AG04449 (cell line): ENCODE measurements at regions not wholly inside any gene's neighbourhood (a gene's known extent, or its start where the extent isn't known, plus 50 kb on each side); places are given as distances from the start of the nearest gene placed in this dataset.

ENCODE experiments used
- CTCF ChIA-PET: fragments of 350-600 bp; formaldehyde crosslinking; extraction: SDS; loops from one replicate; lab custom pipeline; 2021; ENCODE audit warnings: antibody characterized with exemption; lab: Yijun Ruan, JAX
- POLR2A ChIA-PET: fragments of 400-600, 350-600 bp; formaldehyde crosslinking; extraction: SDS; loops from one replicate; lab custom pipeline; 2020; ENCODE audit warnings: antibody characterized with exemption, inconsistent platforms; lab: Yijun Ruan, JAX
- DNase-seq: peaks from one replicate; pipeline ENCODE4 v3.0.0-alpha.2; 2010; ENCODE audit warnings: low read depth, low spot score
- H3K4me3 ChIP-seq: 2 replicates; pipeline ENCODE4 v1.5.1; 2011; ENCODE audit warnings: low read depth, mild to moderate bottlenecking, control low read depth, low read length
- CTCF ChIP-seq: IDR thresholded peaks from one replicate; pipeline ENCODE4 v1.5.1; 2011; ENCODE audit warnings: mild to moderate bottlenecking, moderate library complexity, low read length, control low read depth, inconsistent platforms; ENCODE audit not compliant: insufficient read depth; ENCODE audit errors: missing control alignments

- ChIA-PET POLR2A (no interaction called here), CTCF (no interaction called here)
- no peak for TF ChIP-seq CTCF
- no peak for DNase-seq
- no peak overlapping the region for H3K4me3 ChIP-seq
These were observed 148.8 kb upstream of the NDN start for GRCh38 chr15:23835953-23836352.

GRCh38 chr15:23839893-23840474 lies 152.9 kb upstream of the NDN start:
- POLR2A ChIA-PET, result no interaction called here
- CTCF ChIA-PET, result no interaction called here
- no peak for TF ChIP-seq CTCF
- H3K4me3 ChIP-seq, result no peak overlapping the region
- no peak for DNase-seq

DNA sequence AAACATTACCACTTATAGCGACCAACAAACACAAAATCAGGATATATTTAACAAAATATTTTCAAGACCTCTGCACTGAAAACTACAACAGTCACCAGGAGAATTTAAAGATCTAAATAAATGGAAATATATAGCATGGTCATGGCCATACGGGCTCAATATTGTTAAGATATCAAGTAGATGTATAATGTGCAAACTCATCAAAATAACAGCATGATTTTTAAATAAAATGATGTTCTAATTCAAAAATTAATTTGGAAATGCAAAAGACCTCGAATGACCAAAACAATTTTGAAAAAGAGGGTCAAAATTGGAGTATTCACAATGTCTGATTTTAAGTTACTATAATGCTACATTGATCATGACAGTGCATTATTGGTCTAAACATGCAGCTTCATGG lies 159.1 kb upstream of the NDN start:
- POLR2A ChIA-PET, result no interaction called here
- TF ChIP-seq CTCF, result no peak
- DNase-seq, result no peak
- H3K4me3 ChIP-seq, result no peak overlapping the region
- CTCF ChIA-PET, result no interaction called here

DNA sequence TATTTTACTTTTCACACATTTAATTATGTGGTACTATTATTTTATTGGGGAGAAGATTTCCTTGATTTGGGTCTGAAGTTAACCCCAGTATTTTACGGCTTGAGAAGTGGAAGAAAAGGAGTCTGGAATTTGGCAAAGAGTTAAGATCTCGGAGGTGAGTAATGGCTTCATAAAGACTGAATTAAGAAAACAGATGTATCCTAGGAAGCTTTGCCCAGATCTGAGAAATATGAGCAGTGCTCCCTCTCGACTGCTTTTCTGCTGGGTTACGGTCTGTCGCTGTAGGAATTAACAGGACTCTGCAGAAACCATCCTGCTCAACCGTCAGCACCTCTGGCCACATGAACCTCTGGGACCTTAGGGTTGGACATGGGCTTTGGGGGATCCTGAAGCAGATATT lies 163.6 kb upstream of the NDN start:
- TF ChIP-seq CTCF, result no peak
- POLR2A ChIA-PET, result no interaction called here
- no peak for DNase-seq
- no peak overlapping the region for H3K4me3 ChIP-seq
- CTCF ChIA-PET, result no interaction called here

- H3K4me3 ChIP-seq, result no peak overlapping the region
- ChIA-PET POLR2A (no interaction called here), CTCF (no interaction called here)
- DNase-seq, result no peak
- TF ChIP-seq CTCF, result no peak
These were observed 164.8 kb upstream of the NDN start for GRCh38 chr15:23851921-23852320.

GRCh38 chr15:23853286-23853685 lies 166.2 kb upstream of the NDN start:
- ChIA-PET POLR2A (no interaction called here), CTCF (no interaction called here)
- H3K4me3 ChIP-seq, result no peak overlapping the region
- no peak for TF ChIP-seq CTCF
- no peak for DNase-seq
